ENCODE measurements at regions not wholly inside any gene's neighbourhood (a gene's known extent, or its start where the extent isn't known, plus 50 kb on each side); places are given as distances from the start of the nearest gene placed in this dataset.

- Mint-ChIP-seq H3K27ac (ENCODE audit: unreplicated experiment) (no peak overlapping the region), H3K36me3 (ENCODE audit: low read depth, unreplicated experiment) (no peaks in the 10 kb centered on the region), H3K27me3 (ENCODE audit: low read depth, unreplicated experiment) (no peaks in the 10 kb centered on the region), H3K4me1 (ENCODE audit: low read depth, unreplicated experiment) (no peaks in the 10 kb centered on the region), H3K4me3 (ENCODE audit: unreplicated experiment) (no peak overlapping the region), H3K9me3 (ENCODE audit: unreplicated experiment) (no peaks in the 10 kb centered on the region)
- H2AFZ ChIP-seq (ENCODE audit: low read depth, low read length) = no peak overlapping the region
- no peaks in the 10 kb centered on the region for H3K9me3 ChIP-seq (ENCODE audit: insufficient read depth, low read depth, low read length)
- H3K27me3 ChIP-seq (ENCODE audit: insufficient read depth, low read length) = no peaks in the 10 kb centered on the region
- no peak overlapping the region for H3K4me3 ChIP-seq (ENCODE audit: insufficient read depth, low read depth, low read length)
- H3K27ac ChIP-seq (ENCODE audit: low read depth, low read length) = no peak overlapping the region
- no peak for FAIRE-seq
- no peaks in the 10 kb centered on the region for H3K36me3 ChIP-seq (ENCODE audit: insufficient read depth, low read length)
- no peak for DNase-seq (ENCODE audit: low read depth)
- TF ChIP-seq CTCF (IDR thresholded peaks at IDR 0.05; ENCODE audit: insufficient read depth, low read depth, low read length) = no peak
- no peak for TF ChIP-seq EZH2 (IDR thresholded peaks at IDR 0.05; ENCODE audit: insufficient read depth, low read length)
- H3K4me2 ChIP-seq (ENCODE audit: low read length) = no peak overlapping the region
- no peak overlapping the region for H3K9ac ChIP-seq (ENCODE audit: low read length)
- H4K20me1 ChIP-seq (ENCODE audit: insufficient read depth, low read length) = no peaks in the 10 kb centered on the region
- H3K4me1 ChIP-seq (ENCODE audit: insufficient read depth, low read length) = no peaks in the 10 kb centered on the region
- H3K79me2 ChIP-seq (ENCODE audit: insufficient read depth, low read length) = no peaks in the 10 kb centered on the region
Measured at GRCh38 chr2:33764551-33764950, 165.5 kb upstream of the FAM98A start.

GRCh38 chr2:33763671-33764310, 164.7 kb upstream of the FAM98A start:
- DNase-seq (ENCODE audit: low read depth) (no peak), FAIRE-seq (no peak)
- no peaks in the 10 kb centered on the region for H3K9me3 ChIP-seq (ENCODE audit: insufficient read depth, low read depth, low read length)
- H3K79me2 ChIP-seq (ENCODE audit: insufficient read depth, low read length) = no peaks in the 10 kb centered on the region
- no peak overlapping the region for H3K4me3 ChIP-seq (ENCODE audit: insufficient read depth, low read depth, low read length)
- H4K20me1 ChIP-seq (ENCODE audit: insufficient read depth, low read length) = no peaks in the 10 kb centered on the region
- no peak overlapping the region for H3K27ac ChIP-seq (ENCODE audit: low read depth, low read length)
- H3K4me1 ChIP-seq (ENCODE audit: insufficient read depth, low read length) = no peaks in the 10 kb centered on the region
- H3K4me3 Mint-ChIP-seq (ENCODE audit: unreplicated experiment) = no peak overlapping the region
- no peak overlapping the region for H2AFZ ChIP-seq (ENCODE audit: low read depth, low read length)
- no peak overlapping the region for H3K27ac Mint-ChIP-seq (ENCODE audit: unreplicated experiment)
- no peaks in the 10 kb centered on the region for H3K27me3 Mint-ChIP-seq (ENCODE audit: low read depth, unreplicated experiment)
- no peaks in the 10 kb centered on the region for H3K36me3 ChIP-seq (ENCODE audit: insufficient read depth, low read length)
- no peak overlapping the region for H3K9ac ChIP-seq (ENCODE audit: low read length)
- no peak overlapping the region for H3K4me2 ChIP-seq (ENCODE audit: low read length)
- no peaks in the 10 kb centered on the region for H3K27me3 ChIP-seq (ENCODE audit: insufficient read depth, low read length)
- no peaks in the 10 kb centered on the region for H3K4me1 Mint-ChIP-seq (ENCODE audit: low read depth, unreplicated experiment)
- TF ChIP-seq EZH2 (IDR thresholded peaks at IDR 0.05; ENCODE audit: insufficient read depth, low read length) (no peak), CTCF (IDR thresholded peaks at IDR 0.05; ENCODE audit: insufficient read depth, low read depth, low read length) (no peak)
- no peaks in the 10 kb centered on the region for H3K9me3 Mint-ChIP-seq (ENCODE audit: unreplicated experiment)
- H3K36me3 Mint-ChIP-seq (ENCODE audit: low read depth, unreplicated experiment) = no peaks in the 10 kb centered on the region

- Mint-ChIP-seq H3K27ac (ENCODE audit: unreplicated experiment) (no peak overlapping the region), H3K36me3 (ENCODE audit: low read depth, unreplicated experiment) (no peaks in the 10 kb centered on the region), H3K27me3 (ENCODE audit: low read depth, unreplicated experiment) (no peaks in the 10 kb centered on the region), H3K4me3 (ENCODE audit: unreplicated experiment) (no peak overlapping the region), H3K9me3 (ENCODE audit: unreplicated experiment) (no peaks in the 10 kb centered on the region), H3K4me1 (ENCODE audit: low read depth, unreplicated experiment) (no peaks in the 10 kb centered on the region)
- no peaks in the 10 kb centered on the region for H3K4me1 ChIP-seq (ENCODE audit: insufficient read depth, low read length)
- no peaks in the 10 kb centered on the region for H3K79me2 ChIP-seq (ENCODE audit: insufficient read depth, low read length)
- no peak for FAIRE-seq
- no peak for TF ChIP-seq EZH2 (IDR thresholded peaks at IDR 0.05; ENCODE audit: insufficient read depth, low read length)
- TF ChIP-seq CTCF (IDR thresholded peaks at IDR 0.05; ENCODE audit: insufficient read depth, low read depth, low read length) = no peak
- H2AFZ ChIP-seq (ENCODE audit: low read depth, low read length) = no peak overlapping the region
- no peak overlapping the region for H3K27ac ChIP-seq (ENCODE audit: low read depth, low read length)
- no peak for DNase-seq (ENCODE audit: low read depth)
- no peak overlapping the region for H3K4me2 ChIP-seq (ENCODE audit: low read length)
- no peaks in the 10 kb centered on the region for H4K20me1 ChIP-seq (ENCODE audit: insufficient read depth, low read length)
- no peaks in the 10 kb centered on the region for H3K27me3 ChIP-seq (ENCODE audit: insufficient read depth, low read length)
- H3K9ac ChIP-seq (ENCODE audit: low read length) = no peak overlapping the region
- H3K4me3 ChIP-seq (ENCODE audit: insufficient read depth, low read depth, low read length) = no peak overlapping the region
- no peaks in the 10 kb centered on the region for H3K36me3 ChIP-seq (ENCODE audit: insufficient read depth, low read length)
- no peaks in the 10 kb centered on the region for H3K9me3 ChIP-seq (ENCODE audit: insufficient read depth, low read depth, low read length)
Measured at GRCh38 chr2:33762636-33763035, 163.5 kb upstream of the FAM98A start.
